ENCODE measurements at regions not wholly inside any gene's neighbourhood (a gene's known extent, or its start where the extent isn't known, plus 50 kb on each side); places are given as distances from the start of the nearest gene placed in this dataset.

- Mint-ChIP-seq H3K36me3 (peaks cover 2% of the 10 kb centered on the region), H3K9me3 (peaks cover 19% of the 10 kb centered on the region), H3K27me3 (ENCODE audit: low read depth) (no peaks in the 10 kb centered on the region), H3K4me3 (no peak overlapping the region), H3K27ac (no peak overlapping the region), H3K4me1 (peaks cover 2% of the 10 kb centered on the region)
- TF ChIP-seq CTCF (IDR thresholded peaks at IDR 0.05; ENCODE audit: unreplicated experiment), result no peak
- no peak for DNase-seq (ENCODE audit: low spot score in 2 of 2, unreplicated experiment in 2 of 2)
Observed at GRCh38 chr12:115183752-115184151, 499.8 kb upstream of the TBX3 start.

- H3K9me3 Mint-ChIP-seq, result no peaks in the 10 kb centered on the region
- no peak for DNase-seq (ENCODE audit: low spot score in 2 of 2, unreplicated experiment in 2 of 2)
- peaks cover 39% of the 10 kb centered on the region for H3K4me1 Mint-ChIP-seq
- H3K36me3 Mint-ChIP-seq, result no peaks in the 10 kb centered on the region
- no peak overlapping the region for H3K27ac Mint-ChIP-seq
- no peaks in the 10 kb centered on the region for H3K27me3 Mint-ChIP-seq (ENCODE audit: low read depth)
- no peak overlapping the region for H3K4me3 Mint-ChIP-seq
- no peak for TF ChIP-seq CTCF (IDR thresholded peaks at IDR 0.05; ENCODE audit: unreplicated experiment)
Observed at GRCh38 chr12:115177899-115178298, 493.9 kb upstream of the TBX3 start.

GRCh38 chr12:115176741-115177400 is 492.9 kb upstream of the TBX3 start:
- DNase-seq (ENCODE audit: low spot score in 2 of 2, unreplicated experiment in 2 of 2), result no peak
- H3K27me3 Mint-ChIP-seq (ENCODE audit: low read depth), result no peaks in the 10 kb centered on the region

GRCh38 chr12:115174920-115175319 is 490.9 kb upstream of the TBX3 start:
- peak overlapping the region; percentile 82 for H3K27ac Mint-ChIP-seq

More at GRCh38 chr12:115176741-115177400, 492.9 kb upstream of the TBX3 start:
- H3K4me1 Mint-ChIP-seq, result peaks cover 49% of the 10 kb centered on the region
- H3K9me3 Mint-ChIP-seq, result no peaks in the 10 kb centered on the region
- TF ChIP-seq CTCF (IDR thresholded peaks at IDR 0.05; ENCODE audit: unreplicated experiment), result no peak
- H3K4me3 Mint-ChIP-seq, result no peak overlapping the region
- no peaks in the 10 kb centered on the region for H3K36me3 Mint-ChIP-seq
- H3K27ac Mint-ChIP-seq, result peak overlapping the region; percentile 81

GRCh38 chr12:115172521-115172920 is 488.5 kb upstream of the TBX3 start:
- no peaks in the 10 kb centered on the region for H3K27me3 Mint-ChIP-seq (ENCODE audit: low read depth)
- no peak overlapping the region for H3K4me3 Mint-ChIP-seq
- no peak for DNase-seq (ENCODE audit: low spot score in 2 of 2, unreplicated experiment in 2 of 2)
- H3K4me1 Mint-ChIP-seq, result peaks cover 65% of the 10 kb centered on the region
- H3K36me3 Mint-ChIP-seq, result no peaks in the 10 kb centered on the region
- no peak for TF ChIP-seq CTCF (IDR thresholded peaks at IDR 0.05; ENCODE audit: unreplicated experiment)
- no peaks in the 10 kb centered on the region for H3K9me3 Mint-ChIP-seq
- H3K27ac Mint-ChIP-seq, result peak overlapping the region; percentile 87

More at GRCh38 chr12:115174920-115175319, 490.9 kb upstream of the TBX3 start:
- H3K4me3 Mint-ChIP-seq, result no peak overlapping the region
- H3K4me1 Mint-ChIP-seq, result peaks cover 59% of the 10 kb centered on the region
- no peaks in the 10 kb centered on the region for H3K27me3 Mint-ChIP-seq (ENCODE audit: low read depth)
- TF ChIP-seq CTCF (IDR thresholded peaks at IDR 0.05; ENCODE audit: unreplicated experiment), result no peak
- H3K9me3 Mint-ChIP-seq, result no peaks in the 10 kb centered on the region
- H3K36me3 Mint-ChIP-seq, result no peaks in the 10 kb centered on the region
- DNase-seq (ENCODE audit: low spot score in 2 of 2, unreplicated experiment in 2 of 2), result peak in 1 of 2 experiments; percentile 44
